22Rv1 (cell line): ENCODE measurements at regions not wholly inside any gene's neighbourhood (a gene's known extent, or its start where the extent isn't known, plus 50 kb on each side); places are given as distances from the start of the nearest gene placed in this dataset.

Experiments used
- ZFX ChIP-seq: fragments of 450-650 bp; IDR thresholded peaks from 2 replicates; pipeline ENCODE4 v1.6.1; 2017; ENCODE audit warnings: antibody characterized with exemption, borderline replicate concordance
- TF ChIP-seq, protein P1 (sequence below): fragments of 450-650 bp; IDR thresholded peaks from 2 replicates; pipeline ENCODE4 v1.5.1; 2017; ENCODE audit warnings: mild to moderate bottlenecking

DNA sequence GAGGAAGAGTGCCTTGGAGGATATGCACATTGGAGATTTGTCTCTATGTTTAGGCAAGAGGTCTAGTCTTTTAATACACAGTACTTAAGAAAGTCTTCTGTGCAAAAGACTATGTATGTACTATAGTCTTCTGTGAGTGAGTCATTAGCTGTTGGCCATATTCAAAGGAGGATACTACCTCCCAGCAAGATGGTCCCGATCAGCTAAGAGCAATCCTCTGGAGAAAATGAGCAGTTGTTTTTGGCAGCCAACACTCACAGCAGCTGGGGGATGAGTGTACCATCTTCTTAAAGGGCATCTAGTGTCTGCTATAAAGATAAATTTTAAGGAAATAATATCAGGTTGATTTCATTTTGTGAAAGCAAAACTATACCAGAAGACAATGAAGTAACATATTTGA lies 487.8 kb downstream of the KCTD12 start:
- TF ChIP-seq, protein P1, sequence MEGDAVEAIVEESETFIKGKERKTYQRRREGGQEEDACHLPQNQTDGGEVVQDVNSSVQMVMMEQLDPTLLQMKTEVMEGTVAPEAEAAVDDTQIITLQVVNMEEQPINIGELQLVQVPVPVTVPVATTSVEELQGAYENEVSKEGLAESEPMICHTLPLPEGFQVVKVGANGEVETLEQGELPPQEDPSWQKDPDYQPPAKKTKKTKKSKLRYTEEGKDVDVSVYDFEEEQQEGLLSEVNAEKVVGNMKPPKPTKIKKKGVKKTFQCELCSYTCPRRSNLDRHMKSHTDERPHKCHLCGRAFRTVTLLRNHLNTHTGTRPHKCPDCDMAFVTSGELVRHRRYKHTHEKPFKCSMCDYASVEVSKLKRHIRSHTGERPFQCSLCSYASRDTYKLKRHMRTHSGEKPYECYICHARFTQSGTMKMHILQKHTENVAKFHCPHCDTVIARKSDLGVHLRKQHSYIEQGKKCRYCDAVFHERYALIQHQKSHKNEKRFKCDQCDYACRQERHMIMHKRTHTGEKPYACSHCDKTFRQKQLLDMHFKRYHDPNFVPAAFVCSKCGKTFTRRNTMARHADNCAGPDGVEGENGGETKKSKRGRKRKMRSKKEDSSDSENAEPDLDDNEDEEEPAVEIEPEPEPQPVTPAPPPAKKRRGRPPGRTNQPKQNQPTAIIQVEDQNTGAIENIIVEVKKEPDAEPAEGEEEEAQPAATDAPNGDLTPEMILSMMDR, result no peak
- no peak for TF ChIP-seq ZFX
